ENCODE measurements at regions not wholly inside any gene's neighbourhood (a gene's known extent, or its start where the extent isn't known, plus 50 kb on each side); places are given as distances from the start of the nearest gene placed in this dataset.

DNA sequence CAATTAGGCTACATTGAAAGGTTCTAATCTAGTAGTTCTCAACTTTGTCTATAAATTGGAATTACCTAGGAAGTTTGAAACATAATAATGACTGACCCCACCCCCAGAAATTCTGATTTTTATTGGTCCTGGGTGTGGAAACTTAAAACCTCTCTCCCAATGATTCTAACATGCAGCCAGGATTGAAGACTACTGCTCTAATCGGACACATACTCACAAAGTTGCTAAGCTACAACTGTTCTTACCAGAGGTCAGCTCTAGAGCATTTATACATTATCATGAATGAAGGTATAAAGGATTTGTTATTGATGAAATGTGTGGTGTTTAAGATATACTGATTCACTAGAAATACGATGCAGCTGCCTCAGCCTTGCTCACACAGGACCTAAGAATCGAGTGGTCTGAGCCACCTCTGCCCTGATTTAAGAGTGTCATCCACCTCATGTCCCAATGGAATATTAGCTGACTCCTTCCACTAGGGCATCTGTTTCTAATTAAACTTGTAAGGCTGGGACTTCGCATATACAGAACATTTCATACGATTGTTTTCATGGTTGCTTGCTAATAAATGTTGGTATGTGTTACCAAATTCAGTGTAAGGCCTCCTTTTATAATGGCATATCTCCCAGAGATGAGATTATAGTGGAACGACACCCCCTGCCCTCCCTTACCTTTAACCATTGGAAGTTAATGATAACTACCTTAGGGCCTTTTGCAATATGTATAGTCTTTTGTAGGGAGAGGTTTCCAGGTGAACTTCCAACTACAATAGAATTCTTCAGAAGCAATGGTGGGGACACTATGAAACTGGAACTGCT, 410.8 kb upstream of the PDE3A start:
- DNase-seq (ENCODE audit: low read depth): no peak

GRCh38 chr12:19958389-19958788, 409.9 kb upstream of the PDE3A start:
- no peak for DNase-seq (ENCODE audit: low read depth)

- DNase-seq (ENCODE audit: low read depth): no peak
Observed at GRCh38 chr12:19959353-19959752, 409.0 kb upstream of the PDE3A start.

DNA sequence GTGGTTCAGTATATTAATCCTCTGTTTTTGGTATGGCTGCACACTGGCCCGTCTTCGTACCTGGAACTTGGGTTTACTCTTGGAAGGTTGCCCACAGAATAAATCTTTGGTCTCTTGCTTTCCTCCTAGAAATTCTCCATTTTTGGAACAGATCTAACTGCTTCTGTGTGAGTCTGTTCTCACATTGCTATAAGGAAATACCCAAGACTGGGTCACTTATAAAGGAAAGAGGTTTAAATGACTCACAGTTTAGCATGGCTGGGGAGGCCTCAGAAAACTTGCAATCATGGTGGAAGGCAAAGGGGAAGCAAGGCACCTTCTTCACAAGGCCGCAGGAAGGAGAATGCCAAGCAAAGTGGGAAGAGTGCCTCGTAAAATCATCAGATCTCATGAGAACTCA, 407.8 kb upstream of the PDE3A start:
- no peak for DNase-seq (ENCODE audit: low read depth)

- no peak for DNase-seq (ENCODE audit: low read depth)
Observed at GRCh38 chr12:19962192-19962591, 406.1 kb upstream of the PDE3A start.

DNA sequence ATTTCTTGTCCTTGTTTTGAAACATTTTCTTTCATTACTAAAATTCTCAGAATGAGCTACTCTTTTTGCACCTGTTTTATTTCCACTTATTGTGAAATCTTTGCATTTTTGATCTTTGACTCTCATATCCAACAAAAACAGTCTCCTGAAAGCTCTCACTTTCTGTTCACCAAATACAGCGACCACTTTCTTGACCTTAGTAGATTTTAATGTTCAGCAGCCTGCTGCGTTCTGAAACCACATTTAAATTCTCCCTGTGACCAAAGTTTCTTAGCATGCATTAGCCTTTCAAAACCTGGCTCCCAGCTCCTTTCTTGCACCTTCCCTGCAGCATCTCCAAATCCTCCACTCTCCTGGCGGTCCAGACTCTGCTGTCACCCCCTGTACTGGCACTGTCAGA, 404.4 kb upstream of the PDE3A start:
- no peak for DNase-seq (ENCODE audit: low read depth)

DNA sequence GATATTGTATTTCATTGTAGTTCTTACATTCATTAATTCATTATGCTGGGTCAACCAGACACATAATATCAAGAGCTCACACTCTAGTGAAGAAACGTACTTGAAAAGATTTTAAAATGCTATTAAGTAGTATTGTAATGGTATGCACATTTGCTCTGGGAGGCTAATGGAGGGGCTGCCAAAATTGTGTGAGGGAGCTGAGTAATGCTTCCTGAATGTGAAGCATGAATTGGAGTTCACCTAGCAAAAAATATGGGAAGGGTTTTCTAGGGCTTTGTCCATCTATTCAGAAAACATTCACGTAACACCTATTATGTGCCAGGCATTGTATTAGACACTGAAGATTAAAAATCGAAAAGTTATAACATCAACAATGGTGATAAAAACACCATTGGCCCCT, 403.8 kb upstream of the PDE3A start:
- DNase-seq (ENCODE audit: low read depth): no peak

GRCh38 chr12:19965196-19966038, 402.9 kb upstream of the PDE3A start:
- DNase-seq (ENCODE audit: low read depth): no peak

DNA sequence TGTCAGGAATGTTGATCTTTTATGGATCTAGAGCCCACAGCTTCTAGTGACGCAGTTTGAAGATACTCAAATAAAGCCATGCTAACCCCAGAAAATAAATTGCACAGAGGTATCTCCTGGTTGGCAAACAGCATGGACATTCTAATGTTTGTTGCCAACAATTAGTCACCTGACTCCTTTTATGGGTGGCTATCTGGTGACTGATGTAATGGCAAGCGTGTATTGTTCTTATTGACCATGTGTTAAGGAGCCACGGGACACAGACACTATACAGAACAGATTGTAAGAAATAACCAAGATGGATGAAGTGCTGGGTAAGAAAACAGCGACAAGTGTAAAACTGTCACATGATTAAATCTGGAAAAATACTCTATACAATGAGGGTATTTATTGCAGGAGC, 401.3 kb upstream of the PDE3A start:
- DNase-seq (ENCODE audit: low read depth): no peak

DNA sequence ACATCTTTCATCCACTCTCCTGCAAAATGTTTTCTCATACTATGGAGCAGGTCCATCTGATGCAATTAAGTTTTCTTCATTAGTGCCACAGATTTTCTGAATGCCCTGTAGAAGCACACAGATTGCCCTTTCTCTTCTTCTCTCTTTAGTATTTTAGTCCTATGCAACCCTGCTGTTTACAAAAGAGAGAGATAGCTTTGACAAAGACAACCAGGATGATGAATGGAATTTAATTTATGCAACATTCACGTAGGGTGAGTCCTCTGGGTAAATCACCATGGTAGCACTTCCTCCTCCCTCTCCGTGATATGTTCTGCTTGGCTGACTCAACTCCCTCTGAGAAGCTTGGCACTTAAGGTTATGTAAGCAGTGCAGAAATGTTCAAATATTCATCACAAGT, 400.9 kb upstream of the PDE3A start:
- DNase-seq (ENCODE audit: low read depth): peak; percentile 93

GRCh38 chr12:19970116-19970515, 398.2 kb upstream of the PDE3A start:
- DNase-seq (ENCODE audit: low read depth): peak; percentile 75

- no peak for DNase-seq (ENCODE audit: low read depth)
Observed at GRCh38 chr12:19970821-19971220, 397.5 kb upstream of the PDE3A start.

DNA sequence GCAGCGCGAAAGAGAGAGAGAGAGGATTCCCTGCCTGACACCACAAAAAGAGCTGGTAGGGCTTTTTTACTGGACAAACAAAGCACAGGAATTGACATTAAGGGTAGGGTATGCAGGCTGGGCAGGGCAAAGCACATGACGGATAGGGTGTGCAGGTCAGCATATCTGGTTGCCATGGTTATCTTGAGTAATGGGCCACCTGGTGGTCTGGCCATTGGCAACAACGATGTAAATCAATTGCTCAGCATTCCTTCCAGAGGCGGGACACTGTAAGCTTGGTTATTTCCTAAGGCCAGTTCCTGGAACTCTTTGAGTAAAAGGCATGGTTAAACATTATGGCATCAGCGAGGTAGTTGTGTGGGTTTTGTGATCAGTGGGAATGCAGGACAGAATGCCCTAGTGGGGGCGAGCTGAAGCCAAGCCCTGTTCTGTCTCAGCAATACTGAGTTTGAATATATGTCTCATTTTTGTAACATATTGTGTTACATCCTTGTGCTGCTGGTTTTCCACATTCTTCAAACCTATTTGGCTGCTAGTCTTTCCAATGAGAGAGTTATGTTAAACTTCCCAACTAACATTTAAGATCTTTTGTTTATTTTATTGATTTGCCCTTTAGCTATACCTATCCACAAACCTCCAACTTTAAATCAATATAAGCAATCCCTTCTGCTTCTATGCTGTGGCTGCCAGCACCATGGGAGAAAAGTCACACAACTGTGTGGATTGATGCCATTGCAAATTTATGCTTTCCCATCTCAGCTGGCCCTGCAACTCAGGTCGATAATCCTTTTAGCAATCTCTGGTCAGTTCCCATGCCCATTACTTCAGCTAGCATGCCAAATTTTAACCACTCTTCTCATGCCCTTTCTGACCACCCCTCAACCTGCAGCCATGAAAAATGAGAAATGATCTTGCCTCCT, 396.7 kb upstream of the PDE3A start:
- DNase-seq (ENCODE audit: low read depth): no peak

GRCh38 chr12:19972325-19973288, 395.7 kb upstream of the PDE3A start:
- DNase-seq (ENCODE audit: low read depth): no peak

DNA sequence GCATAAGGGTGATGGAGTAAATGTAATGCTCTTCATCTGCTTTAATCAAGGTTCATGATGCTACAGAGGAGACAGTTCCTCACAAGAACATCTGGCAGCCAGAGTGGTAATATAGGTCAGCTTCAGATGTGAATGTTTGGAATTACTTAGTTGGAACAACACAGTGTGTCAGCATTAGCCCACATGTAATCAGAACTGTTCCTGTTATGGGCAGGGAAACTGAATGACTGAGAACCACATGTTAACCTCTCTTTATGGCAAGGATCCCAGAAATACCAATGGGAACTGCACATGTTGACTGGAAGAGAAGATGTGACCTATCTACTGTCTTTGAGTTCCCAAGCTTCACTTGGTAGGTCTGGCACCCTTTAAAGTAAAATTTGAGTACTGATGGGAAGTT, 390.1 kb upstream of the PDE3A start:
- peak; percentile 70 for DNase-seq (ENCODE audit: low read depth)

DNA sequence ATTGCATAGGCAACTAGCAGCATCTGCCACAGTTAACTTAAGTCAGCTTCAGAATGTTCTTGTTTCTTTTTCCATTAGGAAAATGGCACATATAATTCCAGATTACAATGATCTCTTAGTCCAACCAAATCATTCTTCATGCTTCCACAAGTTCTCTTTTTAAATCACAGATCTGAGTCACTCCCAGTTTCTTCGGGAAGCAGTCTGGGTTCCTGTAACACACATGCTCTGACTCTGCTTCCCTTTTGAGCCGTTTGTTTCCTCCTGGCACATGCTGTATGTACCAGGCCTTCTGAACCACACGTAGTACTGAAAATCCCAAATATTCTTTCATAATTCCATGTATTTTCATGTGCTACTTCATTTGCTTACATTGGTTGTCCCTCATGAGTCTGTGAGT, 388.8 kb upstream of the PDE3A start:
- no peak for DNase-seq (ENCODE audit: low read depth)

DNA sequence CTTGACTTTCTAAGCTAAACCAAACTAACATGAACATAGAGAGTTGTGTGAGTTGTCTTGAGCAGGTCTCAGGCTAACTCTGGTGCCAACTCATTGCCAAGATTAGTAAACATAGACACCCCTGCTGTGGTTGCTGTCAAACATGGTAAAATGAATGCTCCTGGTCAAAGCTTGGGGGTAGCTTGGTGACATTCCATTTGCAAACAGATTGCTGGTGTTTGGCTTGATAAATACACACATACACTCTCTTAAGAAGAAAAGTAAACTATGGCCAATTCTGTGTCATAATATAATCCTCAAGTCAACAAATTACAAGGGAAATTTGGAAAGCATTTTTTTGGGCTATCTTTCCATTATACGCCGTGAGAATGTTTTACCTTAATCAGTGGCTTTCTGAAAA, 386.4 kb upstream of the PDE3A start:
- no peak for DNase-seq (ENCODE audit: low read depth)

GRCh38 chr12:19988001-19988400, 380.3 kb upstream of the PDE3A start:
- no peak for DNase-seq (ENCODE audit: low read depth)

GRCh38 chr12:19988459-19988873, 379.9 kb upstream of the PDE3A start:
- DNase-seq (ENCODE audit: low read depth): no peak

DNA sequence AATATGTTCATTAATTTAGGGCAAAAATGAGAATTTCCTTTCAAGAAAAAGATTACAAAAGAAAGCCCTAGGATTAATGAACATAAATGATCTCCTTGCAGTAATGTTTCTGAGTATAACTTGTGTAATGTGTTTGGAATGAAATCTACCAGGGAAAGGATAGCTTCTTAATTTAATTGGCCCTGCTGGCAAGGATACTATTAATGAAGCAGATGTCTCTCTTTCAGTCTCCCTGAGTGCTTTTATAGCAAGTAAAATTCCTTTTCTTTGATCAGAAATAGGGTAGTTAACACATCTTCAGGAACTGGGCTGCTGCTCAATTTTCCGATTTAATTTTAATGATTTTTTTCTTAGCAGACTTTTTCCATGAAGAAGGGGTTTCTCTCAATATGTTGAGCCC, 379.4 kb upstream of the PDE3A start:
- DNase-seq (ENCODE audit: low read depth): no peak

DNA sequence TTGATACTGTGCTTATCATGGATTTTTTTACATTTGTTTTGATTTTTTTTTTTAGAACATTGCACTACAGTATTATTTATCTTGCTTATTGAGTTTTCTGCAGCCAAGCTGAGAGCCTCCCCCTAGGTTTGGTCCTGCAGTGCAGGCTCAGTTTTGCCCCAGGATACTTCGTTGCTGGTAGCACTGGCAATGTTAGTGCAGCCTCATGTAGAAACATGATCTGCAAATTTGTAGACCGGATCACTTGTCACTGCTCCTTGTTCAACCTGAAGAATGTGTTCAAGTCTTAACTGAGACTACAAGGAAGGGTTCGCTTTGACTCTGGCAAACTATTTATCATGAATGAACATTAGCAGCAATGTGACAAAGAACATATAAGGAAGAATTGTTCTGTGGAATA, 377.2 kb upstream of the PDE3A start:
- no peak for DNase-seq (ENCODE audit: low read depth)

Measured in GM04503 (cell line).